ENCODE measurements at regions not wholly inside any gene's neighbourhood (a gene's known extent, or its start where the extent isn't known, plus 50 kb on each side); places are given as distances from the start of the nearest gene placed in this dataset.
"Not testable (repeated sequence)": the region's sequence is repeated elsewhere in the genome, so short reads cannot be mapped to it uniquely, and the experiment has no call there.

GRCh38 chrX:121307449-121307848, 260.0 kb downstream of the GLUD2 start:
- DNase-seq = no peak

- peak; percentile 3 for DNase-seq
These were observed 260.9 kb downstream of the GLUD2 start for GRCh38 chrX:121308276-121308805.

GRCh38 chrX:121310820-121311219, 263.4 kb downstream of the GLUD2 start:
- DNase-seq = no peak

GRCh38 chrX:121320441-121320840, 273.0 kb downstream of the GLUD2 start:
- no peak for DNase-seq

- no peak for DNase-seq
These were observed 274.7 kb downstream of the GLUD2 start for GRCh38 chrX:121322159-121322558.

GRCh38 chrX:121323337-121323736, 275.9 kb downstream of the GLUD2 start:
- no peak for DNase-seq

GRCh38 chrX:121333942-121334341, 286.5 kb downstream of the GLUD2 start:
- no peak for DNase-seq

GRCh38 chrX:121336831-121337421, 289.5 kb downstream of the GLUD2 start:
- no peak for DNase-seq

- no peak for DNase-seq
These were observed 290.4 kb downstream of the GLUD2 start for GRCh38 chrX:121337816-121338215.

GRCh38 chrX:121349263-121349662, 301.9 kb downstream of the GLUD2 start:
- no peak for DNase-seq

GRCh38 chrX:121356139-121356849, 308.9 kb downstream of the GLUD2 start:
- DNase-seq = no peak

GRCh38 chrX:121356850-121357171, 309.4 kb downstream of the GLUD2 start:
- no peak for DNase-seq

- no peak for DNase-seq
These were observed 312.9 kb downstream of the GLUD2 start for GRCh38 chrX:121360280-121360679.

GRCh38 chrX:121365572-121366161, 318.3 kb downstream of the GLUD2 start:
- DNase-seq = no peak

GRCh38 chrX:121374471-121374870, 327.1 kb downstream of the GLUD2 start:
- DNase-seq = no peak

- not testable (repeated sequence) for DNase-seq
These were observed 334.5 kb downstream of the GLUD2 start for GRCh38 chrX:121381915-121382314.

GRCh38 chrX:121389976-121390714, 342.7 kb downstream of the GLUD2 start:
- DNase-seq = no peak

- no peak for DNase-seq
These were observed 358.4 kb downstream of the GLUD2 start for GRCh38 chrX:121405826-121406225.

- no peak for DNase-seq
These were observed 360.2 kb downstream of the GLUD2 start for GRCh38 chrX:121407627-121408026.

GRCh38 chrX:121431514-121431913, 384.1 kb downstream of the GLUD2 start:
- DNase-seq = not testable (repeated sequence)

GRCh38 chrX:121433289-121433688, 385.9 kb downstream of the GLUD2 start:
- no peak for DNase-seq

- DNase-seq = not testable (repeated sequence)
These were observed 390.3 kb downstream of the GLUD2 start for GRCh38 chrX:121437666-121438065.

- no peak for DNase-seq
These were observed 408.5 kb downstream of the GLUD2 start for GRCh38 chrX:121455890-121456289.

- DNase-seq = no peak
These were observed 408.9 kb downstream of the GLUD2 start for GRCh38 chrX:121456315-121456714.
